Stimulated activated naive B cell treated with anti-CD40 and anti-IgM and Interleukin-4, amounts not matched to agents 10 μg/mL and 1 μg/mL and 100 μg/mL, for 72 hours (primary cell): ENCODE measurements at regions not wholly inside any gene's neighbourhood (a gene's known extent, or its start where the extent isn't known, plus 50 kb on each side); places are given as distances from the start of the nearest gene placed in this dataset.
"Not testable (repeated sequence)": the region's sequence is repeated elsewhere in the genome, so short reads cannot be mapped to it uniquely, and the experiment has no call there.

Experiments used
- ATAC-seq, 2 donors: fragments of 150-1000 bp; cut with Tn5 transposase; replicated peaks; 2 replicates each; pipeline ENCODE4 v1.10.0; 2021; ENCODE audit warnings: moderate library complexity in 1 of 2
- DNase-seq: peaks from one replicate; pipeline ENCODE4 v3.0.0; 2021
- H3K27ac Mint-ChIP-seq: one replicate; pipeline ENCODE4 v1.8.0; 2022; ENCODE audit warnings: mild to moderate bottlenecking, mixed read lengths
- H3K27me3 Mint-ChIP-seq, 2 donors: one replicate each; pipeline ENCODE4 v1.8.0; 2022; ENCODE audit warnings: mixed read lengths in 2 of 2
- H3K36me3 Mint-ChIP-seq, 2 donors: one replicate each; pipeline ENCODE4 v1.8.0; 2022; ENCODE audit warnings: mixed read lengths in 2 of 2, mild to moderate bottlenecking in 1 of 2
- H3K4me1 Mint-ChIP-seq, 2 donors: one replicate each; pipeline ENCODE4 v1.8.0; 2022; ENCODE audit warnings: mixed read lengths in 2 of 2, mild to moderate bottlenecking in 1 of 2
- H3K4me3 Mint-ChIP-seq, 2 donors: one replicate each; pipeline ENCODE4 v1.8.0; 2022; ENCODE audit warnings: mild to moderate bottlenecking in 2 of 2, mixed read lengths in 2 of 2, moderate library complexity in 1 of 2
- H3K9me3 Mint-ChIP-seq, 2 donors: one replicate each; pipeline ENCODE4 v1.8.0; 2022; ENCODE audit warnings: mixed read lengths in 2 of 2, mild to moderate bottlenecking in 1 of 2

- Mint-ChIP-seq H3K9me3 (no peaks in the 10 kb centered on the region), H3K4me1 (no peaks in the 10 kb centered on the region), H3K4me3 (no peak overlapping the region), H3K36me3 (no peaks in the 10 kb centered on the region), H3K27me3 (no peaks in the 10 kb centered on the region), H3K27ac (no peak overlapping the region)
- no peak for ATAC-seq
- DNase-seq, result no peak
Measured at GRCh38 chr11:23283666-23284065, 423.4 kb upstream of the CCDC179 start.

DNA sequence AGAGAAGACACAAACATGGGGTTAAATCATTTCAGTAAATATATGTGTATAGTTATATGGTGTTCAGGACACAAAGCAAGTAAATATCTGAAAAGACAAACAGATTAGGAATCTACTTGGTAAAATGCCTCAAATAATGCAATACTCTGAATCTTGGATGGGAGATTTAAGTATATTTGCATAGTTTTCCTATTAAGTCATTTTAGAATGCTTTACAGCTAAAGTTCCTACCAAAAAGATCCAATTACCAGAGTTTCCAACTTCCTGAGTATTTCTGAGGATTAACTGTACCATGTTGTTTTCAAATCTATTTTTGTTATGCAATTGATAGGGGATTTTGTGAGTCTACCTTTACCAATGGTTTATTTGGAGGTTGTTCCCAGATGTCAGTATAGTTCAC lies 424.4 kb upstream of the CCDC179 start:
- Mint-ChIP-seq H3K27ac (no peak overlapping the region), H3K4me3 (no peak overlapping the region), H3K9me3 (no peaks in the 10 kb centered on the region), H3K36me3 (no peaks in the 10 kb centered on the region), H3K4me1 (no peaks in the 10 kb centered on the region), H3K27me3 (no peaks in the 10 kb centered on the region)
- ATAC-seq (no peak), DNase-seq (no peak)

GRCh38 chr11:23288003-23288783 lies 427.9 kb upstream of the CCDC179 start:
- Mint-ChIP-seq H3K4me1 (no peaks in the 10 kb centered on the region), H3K4me3 (no peak overlapping the region), H3K9me3 (no peaks in the 10 kb centered on the region), H3K27ac (no peak overlapping the region), H3K27me3 (no peaks in the 10 kb centered on the region), H3K36me3 (no peaks in the 10 kb centered on the region)
- ATAC-seq (no peak), DNase-seq (no peak)

DNA sequence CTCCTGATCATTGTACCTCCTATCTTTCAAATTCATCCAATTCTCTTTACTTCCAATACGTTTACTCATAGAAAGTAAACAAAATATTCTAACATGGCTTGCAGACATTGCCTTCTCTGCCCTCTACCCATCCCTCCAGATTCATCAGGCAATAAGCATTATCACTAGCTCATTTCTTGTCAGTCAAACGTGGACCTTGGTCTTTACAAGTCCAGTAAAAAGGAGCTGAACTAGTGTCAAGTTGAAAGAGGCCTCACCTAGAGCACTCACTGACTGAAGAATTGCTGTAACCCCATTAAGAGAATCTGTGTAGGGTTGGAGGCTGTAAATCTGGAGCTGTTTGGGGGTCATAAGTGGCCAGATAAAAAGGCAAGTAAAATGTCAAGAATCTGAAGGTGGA lies 435.0 kb upstream of the CCDC179 start:
- no peak for DNase-seq
- no peak for ATAC-seq
- no peaks in the 10 kb centered on the region for H3K27me3 Mint-ChIP-seq

GRCh38 chr11:23308041-23308440 lies 447.8 kb upstream of the CCDC179 start:
- Mint-ChIP-seq H3K27ac (no peak overlapping the region), H3K36me3 (peaks cover 0 to 3% of the 10 kb centered on the region in 2 donors), H3K27me3 (no peaks in the 10 kb centered on the region), H3K4me3 (no peak overlapping the region), H3K4me1 (no peaks in the 10 kb centered on the region), H3K9me3 (peaks cover 11% of the 10 kb centered on the region in 2 donors)
- DNase-seq (no peak), ATAC-seq (no peak)

More for the DNA sequence above, 435.0 kb upstream of the CCDC179 start:
- Mint-ChIP-seq H3K27ac (no peak overlapping the region), H3K4me1 (no peaks in the 10 kb centered on the region), H3K4me3 (no peak overlapping the region), H3K36me3 (no peaks in the 10 kb centered on the region), H3K9me3 (peaks cover 0 to 1% of the 10 kb centered on the region in 2 donors)

DNA sequence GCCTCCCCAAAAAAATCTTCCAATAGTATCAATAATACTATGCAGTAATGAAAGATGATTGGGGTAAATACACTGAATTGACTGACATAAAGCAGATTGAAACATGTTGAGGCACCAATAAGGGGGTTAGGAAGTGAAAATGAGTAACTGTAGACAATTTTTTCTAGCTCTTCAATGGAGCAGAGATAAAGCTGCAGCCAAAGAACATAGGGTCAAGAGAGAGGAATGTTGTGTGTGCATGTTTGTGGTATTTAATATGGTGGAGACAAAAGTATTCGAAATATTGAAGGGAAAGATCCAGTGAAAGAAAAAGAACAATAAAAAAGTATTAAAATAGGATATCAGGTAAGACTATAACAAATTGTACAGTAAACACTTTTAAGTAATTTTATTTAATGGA lies 450.0 kb upstream of the CCDC179 start:
- Mint-ChIP-seq H3K27ac (no peak overlapping the region), H3K27me3 (no peaks in the 10 kb centered on the region), H3K4me3 (no peak overlapping the region), H3K36me3 (no peaks in the 10 kb centered on the region), H3K9me3 (peaks cover 4% of the 10 kb centered on the region in 2 donors), H3K4me1 (no peaks in the 10 kb centered on the region)
- no peak for ATAC-seq
- DNase-seq, result no peak

DNA sequence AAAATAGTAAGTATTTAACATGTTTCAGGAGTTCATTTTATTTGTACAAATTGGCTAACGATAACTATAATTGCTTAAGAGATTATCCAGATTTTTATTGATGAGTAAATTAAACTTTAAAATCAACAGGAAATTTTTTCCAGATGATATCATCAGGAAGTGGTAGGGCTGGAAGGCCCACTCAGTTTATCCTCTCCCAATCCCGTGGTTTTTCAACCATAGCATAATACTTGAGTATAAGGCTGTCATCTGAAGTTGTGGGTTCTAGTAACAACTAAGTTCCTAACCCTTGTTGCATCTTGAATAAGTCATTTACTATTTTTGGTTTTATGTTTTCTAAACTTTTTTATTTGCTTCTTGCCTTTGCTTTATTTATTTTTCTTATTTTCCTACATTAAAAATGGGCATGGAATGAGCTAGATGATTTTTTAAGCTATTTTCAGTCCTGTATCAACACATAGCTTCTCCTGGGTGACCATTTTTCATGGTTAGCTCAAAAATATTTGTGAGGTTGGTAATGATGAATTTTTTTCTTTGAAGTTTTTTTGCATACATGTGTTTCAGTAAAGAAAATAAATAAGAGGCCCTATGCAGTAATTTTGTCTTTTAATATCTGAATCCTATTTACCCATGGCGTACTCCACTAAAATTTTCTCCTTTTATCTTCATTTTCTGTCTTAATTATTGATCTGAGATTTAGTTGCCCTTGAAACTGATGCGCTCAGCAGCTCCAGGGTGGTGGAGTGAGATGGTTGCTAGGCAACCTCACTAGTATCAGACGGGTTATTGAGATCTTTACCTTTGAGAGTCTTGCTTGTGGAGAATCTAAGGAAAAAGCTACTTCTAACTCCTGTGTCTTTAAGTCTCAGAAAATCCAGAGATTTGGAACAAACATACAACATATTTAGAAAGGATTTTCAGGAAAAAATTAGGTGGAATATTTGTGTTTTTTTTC lies 452.0 kb upstream of the CCDC179 start:
- Mint-ChIP-seq H3K4me3 (no peak overlapping the region), H3K9me3 (peaks cover 4% of the 10 kb centered on the region in 2 donors), H3K27me3 (no peaks in the 10 kb centered on the region), H3K27ac (no peak overlapping the region), H3K4me1 (no peaks in the 10 kb centered on the region), H3K36me3 (no peaks in the 10 kb centered on the region)
- no peak for DNase-seq
- ATAC-seq, result no peak

DNA sequence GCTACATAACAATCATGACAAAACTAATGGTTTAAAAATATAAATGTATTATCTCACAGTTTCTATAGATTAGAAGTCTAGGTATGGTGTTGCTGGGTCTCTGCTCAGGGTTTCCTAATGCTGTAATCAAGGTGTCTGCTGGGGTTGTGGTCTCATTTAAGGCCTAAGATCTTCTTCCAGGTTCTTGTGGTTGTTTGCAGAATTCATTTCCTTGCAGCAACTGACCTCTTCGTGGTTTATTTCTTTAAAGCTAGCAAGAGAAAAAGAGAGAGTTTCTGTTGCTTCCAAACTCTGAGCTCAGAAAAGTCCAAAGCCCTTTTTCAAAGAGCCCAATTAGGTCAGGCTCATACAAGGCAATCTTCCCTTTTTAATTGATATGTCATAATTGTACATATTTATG lies 452.7 kb upstream of the CCDC179 start:
- ATAC-seq (no peak), DNase-seq (no peak)
- no peaks in the 10 kb centered on the region for H3K4me1 Mint-ChIP-seq
- no peak overlapping the region for H3K27ac Mint-ChIP-seq
- H3K9me3 Mint-ChIP-seq, result peaks cover 4% of the 10 kb centered on the region in 2 donors
- H3K27me3 Mint-ChIP-seq, result no peaks in the 10 kb centered on the region
- no peaks in the 10 kb centered on the region for H3K36me3 Mint-ChIP-seq
- no peak overlapping the region for H3K4me3 Mint-ChIP-seq

DNA sequence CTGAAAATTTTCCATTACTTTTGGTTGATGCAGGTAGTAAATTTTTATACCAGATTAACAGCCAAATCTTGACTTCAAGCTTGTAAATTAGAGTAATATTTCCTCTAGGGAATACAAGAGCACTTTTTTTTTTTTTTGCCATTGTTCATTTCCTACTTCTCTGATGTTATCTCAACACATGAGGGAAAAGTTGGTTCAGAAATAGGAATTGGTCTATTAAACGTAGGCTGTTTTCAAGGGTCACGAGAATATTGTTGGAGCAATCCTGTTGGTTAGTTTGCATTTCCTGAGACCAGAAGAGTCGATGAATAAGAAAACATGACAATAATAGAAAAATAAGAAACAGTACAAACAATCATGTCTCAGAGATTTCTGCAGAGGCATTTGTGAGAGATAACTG lies 453.9 kb upstream of the CCDC179 start:
- H3K36me3 Mint-ChIP-seq, result no peaks in the 10 kb centered on the region
- no peak overlapping the region for H3K27ac Mint-ChIP-seq
- no peak overlapping the region for H3K4me3 Mint-ChIP-seq
- H3K9me3 Mint-ChIP-seq, result peaks cover 3 to 4% of the 10 kb centered on the region in 2 donors
- DNase-seq, result no peak
- no peak for ATAC-seq
- H3K4me1 Mint-ChIP-seq, result no peaks in the 10 kb centered on the region
- H3K27me3 Mint-ChIP-seq, result no peaks in the 10 kb centered on the region

GRCh38 chr11:23315286-23315685 lies 455.0 kb upstream of the CCDC179 start:
- Mint-ChIP-seq H3K4me1 (no peaks in the 10 kb centered on the region), H3K4me3 (no peak overlapping the region), H3K27me3 (no peaks in the 10 kb centered on the region), H3K9me3 (peaks cover 1 to 3% of the 10 kb centered on the region in 2 donors), H3K27ac (no peak overlapping the region), H3K36me3 (no peaks in the 10 kb centered on the region)
- DNase-seq (no peak), ATAC-seq (no peak)

GRCh38 chr11:23317816-23318215 lies 457.5 kb upstream of the CCDC179 start:
- H3K4me3 Mint-ChIP-seq, result no peak overlapping the region

DNA sequence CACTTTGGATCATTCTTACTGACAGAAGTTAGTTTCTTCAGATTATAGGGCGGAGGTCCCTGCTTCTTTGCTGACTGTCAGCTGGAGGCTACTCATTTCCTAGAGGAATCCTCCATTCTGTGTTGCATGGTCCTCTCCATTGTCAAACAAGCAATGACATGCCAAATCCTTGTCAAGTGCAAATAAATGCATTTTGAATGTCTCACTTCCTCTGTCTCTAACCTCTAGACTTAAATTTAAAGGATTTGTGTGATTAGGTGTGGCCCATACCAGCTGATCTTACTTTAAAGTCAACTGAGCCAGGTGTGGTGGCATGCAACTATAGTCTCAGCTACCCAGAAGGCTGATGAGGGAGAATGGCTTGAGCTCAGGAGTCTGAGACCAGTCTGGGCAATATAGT lies 458.4 kb upstream of the CCDC179 start:
- no peaks in the 10 kb centered on the region for H3K27me3 Mint-ChIP-seq
- no peaks in the 10 kb centered on the region for H3K4me1 Mint-ChIP-seq
- no peaks in the 10 kb centered on the region for H3K36me3 Mint-ChIP-seq
- ATAC-seq (no peak), DNase-seq (no peak)
- H3K27ac Mint-ChIP-seq, result no peak overlapping the region
- H3K4me3 Mint-ChIP-seq, result no peak overlapping the region
- peaks cover 4 to 8% of the 10 kb centered on the region in 2 donors for H3K9me3 Mint-ChIP-seq

More at GRCh38 chr11:23317816-23318215, 457.5 kb upstream of the CCDC179 start:
- DNase-seq (no peak), ATAC-seq (no peak)
- no peak overlapping the region for H3K27ac Mint-ChIP-seq
- H3K9me3 Mint-ChIP-seq, result peaks cover 4 to 8% of the 10 kb centered on the region in 2 donors
- no peaks in the 10 kb centered on the region for H3K27me3 Mint-ChIP-seq
- H3K36me3 Mint-ChIP-seq, result no peaks in the 10 kb centered on the region
- no peaks in the 10 kb centered on the region for H3K4me1 Mint-ChIP-seq

DNA sequence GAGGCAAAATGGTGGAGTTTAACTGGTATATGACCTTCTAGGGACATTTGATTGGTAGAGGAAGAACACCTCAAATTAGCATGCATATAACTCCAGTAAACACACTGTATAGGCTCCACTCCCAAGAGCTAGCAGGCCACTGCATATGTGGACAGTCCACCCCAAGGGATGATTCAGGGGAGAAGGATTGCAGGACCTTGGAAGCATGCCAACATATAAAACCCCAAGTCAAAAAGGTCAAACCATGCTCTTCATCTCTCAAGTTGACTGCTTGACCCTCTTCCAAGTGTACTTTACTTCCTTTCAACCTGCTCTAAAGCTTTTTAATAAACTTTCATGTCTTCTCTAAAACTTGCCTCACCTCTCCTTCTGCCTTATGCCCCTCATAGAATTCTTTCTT lies 459.9 kb upstream of the CCDC179 start:
- Mint-ChIP-seq H3K9me3 (peaks cover 4 to 12% of the 10 kb centered on the region in 2 donors), H3K36me3 (no peaks in the 10 kb centered on the region), H3K4me1 (no peaks in the 10 kb centered on the region), H3K27me3 (no peaks in the 10 kb centered on the region), H3K4me3 (no peak overlapping the region), H3K27ac (no peak overlapping the region)
- DNase-seq (no peak), ATAC-seq (no peak)

GRCh38 chr11:23335586-23335985 lies 475.3 kb upstream of the CCDC179 start:
- not testable (repeated sequence) for H3K27ac Mint-ChIP-seq, H3K9me3 Mint-ChIP-seq, H3K4me1 Mint-ChIP-seq, H3K36me3 Mint-ChIP-seq, H3K27me3 Mint-ChIP-seq, DNase-seq, H3K4me3 Mint-ChIP-seq
- peak; percentile 42 to 76 for ATAC-seq

- Mint-ChIP-seq H3K4me3 (no peak overlapping the region), H3K4me1 (no peaks in the 10 kb centered on the region), H3K27ac (no peak overlapping the region), H3K36me3 (no peaks in the 10 kb centered on the region), H3K27me3 (no peaks in the 10 kb centered on the region), H3K9me3 (no peaks in the 10 kb centered on the region)
- DNase-seq (no peak), ATAC-seq (no peak)
Measured at GRCh38 chr11:23336961-23337360, 476.7 kb upstream of the CCDC179 start.
